Gastrocnemius medialis (tissue), 4 donors: ENCODE measurements at regions not wholly inside any gene's neighbourhood (a gene's known extent, or its start where the extent isn't known, plus 50 kb on each side); places are given as distances from the start of the nearest gene placed in this dataset.

ENCODE experiments used
- ATAC-seq, 2 donors: fragments of 150-250 bp; one replicate each; pipeline ENCODE4 v1.9.1; 2016
- DNase-seq, 2 donors: peaks; one replicate each; pipeline ENCODE4 v3.0.0-alpha.2; 2019
- H3K27ac ChIP-seq, 4 donors: fragments of 200-600 bp; sonication (generic); 1 replicate in 1 of 4; 2 replicates in 3 of 4; pipeline ENCODE4 v1.5.1; 2016 to 2018; ENCODE audit warnings: mild to moderate bottlenecking in 2 of 4, moderate library complexity in 1 of 4
- H3K27me3 ChIP-seq, 3 donors: fragments of 200-600 bp; sonication (generic) in 2 of 3; 1 replicate in 1 of 3; 2 replicates in 2 of 3; pipeline versions ENCODE4 v1.5.1 to v1.6.0; 2016 to 2019; ENCODE audit warnings: mild to moderate bottlenecking in 1 of 3, moderate library complexity in 1 of 3
- H3K36me3 ChIP-seq, 2 donors: fragments of 200-600 bp; sonication (generic) in 1 of 2; one replicate each; pipeline ENCODE4 v1.5.1; 2017 to 2018
- H3K4me1 ChIP-seq, 2 donors: fragments of 200-600 bp; sonication (generic) in 1 of 2; one replicate each; pipeline ENCODE4 v1.5.1; 2016 to 2017; ENCODE audit warnings: mild to moderate bottlenecking in 2 of 2
- H3K4me3 ChIP-seq, 4 donors: fragments of 200-600 bp; sonication (generic) in 3 of 4; 1 replicate in 1 of 4; 2 replicates in 3 of 4; pipeline ENCODE4 v1.5.1; 2016 to 2019; ENCODE audit warnings: mild to moderate bottlenecking in 2 of 4
- H3K9me3 ChIP-seq, 3 donors: fragments of 200-600 bp; sonication (generic) in 2 of 3; 1 replicate in 1 of 3; 2 replicates in 2 of 3; pipeline ENCODE4 v1.5.1; 2016 to 2019
- POLR2A ChIP-seq, 2 donors: fragments of 450-650 bp; IDR thresholded peaks; one replicate each; pipeline ENCODE4 v1.6.1; 2017; ENCODE audit warnings: antibody characterized with exemption in 2 of 2, mild to moderate bottlenecking in 2 of 2, moderate library complexity in 2 of 2
- in situ Hi-C, 4 donors: fragments of 200-750 bp; cut with MboI; loops; one replicate each; pipeline versions ENCODE4 v1.15.0 to v1.8.0; 2017; ENCODE audit warnings: low sequenced_read_pairs in 4 of 4
- intact Hi-C: fragments of 100-400 bp; cut with DNase I; formaldehyde crosslinking; loops from one replicate; pipeline ENCODE4 v1.15.1; 2023; ENCODE audit warnings: low total_unique reads
- TF ChIP-seq, protein P1 (sequence below), 5 experiments: fragments of 450-650 bp in 3 of 5; fragments of 200-600 bp in 2 of 5; sonication (generic) in 2 of 5; IDR thresholded peaks in 4 of 5; conservative IDR thresholded peaks in 1 of 5; 1 replicate in 4 of 5; 2 replicates in 1 of 5; pipeline ENCODE4 v1.5.1; 2016 to 2019; ENCODE audit warnings: antibody characterized with exemption in 5 of 5, mild to moderate bottlenecking in 3 of 5, moderate library complexity in 3 of 5

DNA sequence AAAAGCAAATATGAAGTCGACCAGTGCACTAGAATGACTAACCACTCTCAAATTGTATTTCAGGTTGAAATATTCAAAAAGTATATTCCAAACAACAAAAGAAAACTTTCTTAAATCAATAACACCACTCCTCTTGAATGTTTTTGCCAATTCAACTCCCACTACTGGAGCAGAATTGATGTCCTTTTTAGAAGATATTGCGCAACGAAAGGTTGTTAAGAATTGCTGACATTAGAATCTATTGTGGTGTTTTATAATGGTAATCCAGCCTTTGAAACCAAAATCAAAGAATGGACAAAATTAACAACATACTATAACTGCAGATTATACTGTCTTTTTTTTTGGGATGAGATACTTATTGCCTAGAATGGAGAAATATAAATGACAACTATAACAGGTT, 331.3 kb downstream of the GRXCR1 start:
- ATAC-seq = no peak
- H3K9me3 ChIP-seq = no peaks in the 10 kb centered on the region
- no peaks in the 10 kb centered on the region for H3K4me1 ChIP-seq
- DNase-seq = no peak
- intact Hi-C loops = no loop called here
- in situ Hi-C loops = no loop called here
- no peak overlapping the region for H3K4me3 ChIP-seq
- no peak overlapping the region for H3K27ac ChIP-seq
- TF ChIP-seq POLR2A (IDR thresholded peaks at IDR 0.05) = no peak
- no peaks in the 10 kb centered on the region for H3K27me3 ChIP-seq
- no peaks in the 10 kb centered on the region for H3K36me3 ChIP-seq

DNA sequence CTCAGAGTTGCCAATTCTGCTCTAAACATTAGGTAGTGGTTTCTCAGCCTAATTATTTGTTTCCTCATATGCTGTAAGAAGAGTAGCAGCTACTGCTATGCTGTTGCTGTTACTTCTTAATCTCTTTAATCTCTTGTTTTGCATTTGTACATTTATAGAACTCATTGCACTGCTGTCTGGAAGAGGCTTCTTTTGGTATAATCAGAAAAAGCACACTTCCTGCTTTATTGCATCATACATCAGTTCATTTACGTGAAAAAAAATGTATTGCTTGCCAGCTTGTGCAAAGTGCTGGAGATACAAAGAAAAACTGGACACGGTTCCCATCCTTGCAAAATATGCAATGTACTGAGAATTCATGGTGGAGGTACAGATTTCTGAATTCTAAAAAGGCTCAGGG, 332.0 kb downstream of the GRXCR1 start:
- Histone ChIP-seq H3K27me3 (no peaks in the 10 kb centered on the region), H3K27ac (no peak overlapping the region), H3K36me3 (no peaks in the 10 kb centered on the region), H3K4me3 (no peak overlapping the region), H3K9me3 (no peaks in the 10 kb centered on the region), H3K4me1 (no peaks in the 10 kb centered on the region)
- in situ Hi-C loops = no loop called here
- no peak for TF ChIP-seq POLR2A (IDR thresholded peaks at IDR 0.05)
- TF ChIP-seq, protein P1, sequence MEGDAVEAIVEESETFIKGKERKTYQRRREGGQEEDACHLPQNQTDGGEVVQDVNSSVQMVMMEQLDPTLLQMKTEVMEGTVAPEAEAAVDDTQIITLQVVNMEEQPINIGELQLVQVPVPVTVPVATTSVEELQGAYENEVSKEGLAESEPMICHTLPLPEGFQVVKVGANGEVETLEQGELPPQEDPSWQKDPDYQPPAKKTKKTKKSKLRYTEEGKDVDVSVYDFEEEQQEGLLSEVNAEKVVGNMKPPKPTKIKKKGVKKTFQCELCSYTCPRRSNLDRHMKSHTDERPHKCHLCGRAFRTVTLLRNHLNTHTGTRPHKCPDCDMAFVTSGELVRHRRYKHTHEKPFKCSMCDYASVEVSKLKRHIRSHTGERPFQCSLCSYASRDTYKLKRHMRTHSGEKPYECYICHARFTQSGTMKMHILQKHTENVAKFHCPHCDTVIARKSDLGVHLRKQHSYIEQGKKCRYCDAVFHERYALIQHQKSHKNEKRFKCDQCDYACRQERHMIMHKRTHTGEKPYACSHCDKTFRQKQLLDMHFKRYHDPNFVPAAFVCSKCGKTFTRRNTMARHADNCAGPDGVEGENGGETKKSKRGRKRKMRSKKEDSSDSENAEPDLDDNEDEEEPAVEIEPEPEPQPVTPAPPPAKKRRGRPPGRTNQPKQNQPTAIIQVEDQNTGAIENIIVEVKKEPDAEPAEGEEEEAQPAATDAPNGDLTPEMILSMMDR (IDR thresholded peaks at IDR 0.05 in 4 of 5, conservative IDR thresholded peaks at IDR 0.05 in 1 of 5) = no peak
- ATAC-seq (no peak), DNase-seq (no peak)
- intact Hi-C loops = no loop called here

DNA sequence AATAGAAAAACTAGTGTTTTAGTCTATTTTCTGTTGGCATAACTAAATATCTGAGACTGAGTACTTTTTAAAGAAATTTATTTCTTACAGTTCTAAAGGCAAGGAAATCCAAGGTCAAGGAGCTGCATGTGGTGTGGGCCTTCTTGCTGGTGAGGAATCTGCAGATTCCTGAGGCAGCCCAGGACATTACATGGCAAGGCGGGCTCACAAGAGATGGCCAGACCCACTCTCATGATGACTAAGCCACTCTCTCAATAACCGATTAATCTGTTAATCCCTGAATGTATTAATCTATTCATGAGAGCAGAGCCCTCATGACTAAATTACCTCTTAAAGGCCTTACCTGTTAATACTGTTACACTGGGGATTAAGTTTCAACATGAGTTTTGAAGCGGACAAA, 340.8 kb downstream of the GRXCR1 start:
- Histone ChIP-seq H3K4me1 (no peaks in the 10 kb centered on the region), H3K9me3 (no peaks in the 10 kb centered on the region), H3K36me3 (no peaks in the 10 kb centered on the region), H3K27me3 (no peaks in the 10 kb centered on the region), H3K4me3 (no peak overlapping the region), H3K27ac (no peak overlapping the region)
- ATAC-seq = no peak
- in situ Hi-C loops (no loop called here), intact Hi-C loops (no loop called here)
- no peak for DNase-seq
- TF ChIP-seq POLR2A (IDR thresholded peaks at IDR 0.05) = no peak
- TF ChIP-seq, protein P1 (IDR thresholded peaks at IDR 0.05 in 4 of 5, conservative IDR thresholded peaks at IDR 0.05 in 1 of 5) = no peak

GRCh38 chr4:43234626-43235415, 342.3 kb downstream of the GRXCR1 start:
- Histone ChIP-seq H3K4me1 (no peaks in the 10 kb centered on the region), H3K27ac (no peak overlapping the region), H3K4me3 (no peak overlapping the region), H3K36me3 (no peaks in the 10 kb centered on the region), H3K27me3 (no peaks in the 10 kb centered on the region), H3K9me3 (no peaks in the 10 kb centered on the region)
- ATAC-seq (no peak), DNase-seq (no peak)
- in situ Hi-C loops (no loop called here), intact Hi-C loops (no loop called here)
- no peak for TF ChIP-seq POLR2A (IDR thresholded peaks at IDR 0.05)
- TF ChIP-seq, protein P1 (IDR thresholded peaks at IDR 0.05 in 4 of 5, conservative IDR thresholded peaks at IDR 0.05 in 1 of 5) = no peak

DNA sequence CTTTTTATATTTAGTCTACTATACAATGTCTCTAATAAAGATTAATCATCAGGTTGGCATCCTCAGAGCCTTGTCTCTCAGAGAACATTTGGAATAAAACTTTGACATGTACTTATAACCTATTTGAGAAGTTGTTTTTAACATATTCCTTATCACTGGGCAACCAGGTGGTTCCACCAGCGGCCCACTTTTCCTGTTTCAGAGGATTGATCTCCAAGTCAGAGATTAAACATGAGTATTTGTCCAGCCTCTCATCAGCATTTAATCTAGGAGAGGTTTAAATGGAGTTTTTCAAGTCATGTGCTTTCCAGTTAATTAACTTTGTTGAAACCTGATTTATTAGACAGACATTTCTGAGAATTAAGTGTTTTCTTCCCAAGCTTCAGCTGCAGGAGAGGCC, 345.5 kb downstream of the GRXCR1 start:
- in situ Hi-C loops = no loop called here
- H3K36me3 ChIP-seq = no peaks in the 10 kb centered on the region
- no peak overlapping the region for H3K4me3 ChIP-seq
- ATAC-seq (no peak), DNase-seq (no peak)
- H3K4me1 ChIP-seq = no peaks in the 10 kb centered on the region
- H3K27me3 ChIP-seq = no peaks in the 10 kb centered on the region
- H3K27ac ChIP-seq = no peak overlapping the region
- no peaks in the 10 kb centered on the region for H3K9me3 ChIP-seq
- TF ChIP-seq, protein P1 (IDR thresholded peaks at IDR 0.05 in 4 of 5, conservative IDR thresholded peaks at IDR 0.05 in 1 of 5) = no peak
- no peak for TF ChIP-seq POLR2A (IDR thresholded peaks at IDR 0.05)
- intact Hi-C loops = no loop called here
